Neural cell (in vitro differentiated cells): ENCODE measurements at regions not wholly inside any gene's neighbourhood (a gene's known extent, or its start where the extent isn't known, plus 50 kb on each side); places are given as distances from the start of the nearest gene placed in this dataset.

Source experiments
- H2AFZ ChIP-seq: fragments of 200-600, 300-800 bp; sonication (generic), shearing (Covaris generic); 2 replicates; pipeline ENCODE4 v1.6.0; 2014; ENCODE audit warnings: low read depth, mild to moderate bottlenecking, antibody characterized with exemption, low read length, moderate library complexity
- H3F3A ChIP-seq: fragments of 200-600 bp; shearing (Covaris generic); 2 replicates; pipeline ENCODE4 v1.6.1; 2016; ENCODE audit warnings: mild to moderate bottlenecking, moderate library complexity, mixed read lengths, antibody characterized with exemption, low read length; ENCODE audit not compliant: insufficient read depth, poor library complexity, severe bottlenecking
- H3K27ac ChIP-seq: fragments of 200-600, 300-800 bp; sonication (generic), shearing (Covaris generic); 2 replicates; pipeline ENCODE4 v1.5.1; 2014; ENCODE audit warnings: mild to moderate bottlenecking, low read length, moderate library complexity
- H3K27me3 ChIP-seq: fragments of 300-800, 200-600 bp; sonication (generic), shearing (Covaris generic); 2 replicates; pipeline ENCODE4 v1.6.0; 2014; ENCODE audit warnings: mild to moderate bottlenecking, low read depth, low read length, moderate library complexity; ENCODE audit not compliant: insufficient read depth
- H3K36me3 ChIP-seq: fragments of 300-800, 200-600 bp; sonication (generic), shearing (Covaris generic); 2 replicates; pipeline ENCODE4 v1.5.1; 2014; ENCODE audit warnings: mild to moderate bottlenecking, antibody characterized with exemption, low read length, moderate library complexity; ENCODE audit not compliant: insufficient read depth
- H3K4me2 ChIP-seq: fragments of 300-800, 200-600 bp; sonication (generic), shearing (Covaris generic); 2 replicates; pipeline ENCODE4 v1.6.0; 2014; ENCODE audit warnings: mild to moderate bottlenecking, low read length
- H3K4me3 ChIP-seq: fragments of 300-800, 200-600 bp; sonication (generic), shearing (Covaris generic); 2 replicates; pipeline ENCODE4 v1.5.1; 2014; ENCODE audit warnings: mild to moderate bottlenecking, low read length, moderate library complexity
- H3K79me2 ChIP-seq: fragments of 200-600 bp; shearing (Covaris generic); replicated peaks from 2 replicates; pipeline ENCODE4 v1.6.0; 2014; ENCODE audit warnings: mild to moderate bottlenecking, low read length, moderate library complexity; ENCODE audit not compliant: insufficient read depth
- H3K9ac ChIP-seq: fragments of 300-800, 200-600 bp; sonication (generic), shearing (Covaris generic); 2 replicates; pipeline ENCODE4 v1.6.1; 2016; ENCODE audit warnings: mild to moderate bottlenecking, low read length, mixed read lengths
- H3K9me2 ChIP-seq: fragments of 200-600 bp; shearing (Covaris generic); 2 replicates; pipeline ENCODE4 v1.6.1; 2016; ENCODE audit warnings: mild to moderate bottlenecking, low read length, mixed read lengths; ENCODE audit not compliant: insufficient read depth
- H3K9me3 ChIP-seq: fragments of 200-600, 300-800 bp; sonication (generic), shearing (Covaris generic); 2 replicates; pipeline ENCODE4 v1.6.1; 2016; ENCODE audit warnings: mild to moderate bottlenecking, mixed run types, low read length, moderate library complexity, mixed read lengths
- H4K20me1 ChIP-seq: fragments of 200-600 bp; shearing (Covaris generic); 2 replicates; pipeline ENCODE4 v1.6.1; 2016; ENCODE audit warnings: mild to moderate bottlenecking, mixed run types; ENCODE audit not compliant: insufficient read depth
- EP300 ChIP-seq: fragments of 450-650 bp; conservative IDR thresholded peaks from 2 replicates; pipeline ENCODE4 v1.6.1; 2014; ENCODE audit warnings: antibody characterized with exemption, mild to moderate bottlenecking, moderate library complexity; ENCODE audit not compliant: poor library complexity, severe bottlenecking
- EZH2 ChIP-seq: fragments of 200-600, 300-800 bp; shearing (Covaris generic), sonication (generic); IDR thresholded peaks from 2 replicates; pipeline ENCODE4 v1.6.1; 2014; ENCODE audit warnings: antibody characterized with exemption, low read length, borderline replicate concordance, mild to moderate bottlenecking; ENCODE audit not compliant: insufficient read depth, poor library complexity, severe bottlenecking
- MXI1 ChIP-seq: fragments of 450-650 bp; conservative IDR thresholded peaks from 2 replicates; pipeline ENCODE4 v1.6.1; 2014; ENCODE audit warnings: antibody characterized with exemption, mild to moderate bottlenecking; ENCODE audit not compliant: poor library complexity, severe bottlenecking
- POLR2AphosphoS5 ChIP-seq: IDR thresholded peaks from 2 replicates; pipeline ENCODE4 v1.6.1; 2012
- RAD21 ChIP-seq: fragments of 450-650 bp; conservative IDR thresholded peaks from 2 replicates; pipeline ENCODE4 v1.6.1; 2014; ENCODE audit warnings: antibody characterized with exemption, mild to moderate bottlenecking, moderate library complexity
- SMC3 ChIP-seq: fragments of 450-650 bp; conservative IDR thresholded peaks from 2 replicates; pipeline ENCODE4 v1.6.1; 2014; ENCODE audit warnings: antibody characterized with exemption, mild to moderate bottlenecking, moderate library complexity; ENCODE audit not compliant: poor library complexity
- TAF1 ChIP-seq: IDR thresholded peaks from 2 replicates; pipeline ENCODE4 v1.6.1; 2012; ENCODE audit warnings: low read depth
- TF ChIP-seq, protein P1 (sequence below): fragments of 450-650 bp; IDR thresholded peaks from 2 replicates; pipeline ENCODE4 v1.5.1; 2014; ENCODE audit warnings: antibody characterized with exemption, mild to moderate bottlenecking, moderate library complexity; ENCODE audit not compliant: poor library complexity, severe bottlenecking
- TF ChIP-seq, protein P2 (sequence below): IDR thresholded peaks from 2 replicates; pipeline ENCODE4 v1.6.1; 2012; ENCODE audit warnings: borderline replicate concordance

GRCh38 chr17:65402513-65403496 lies 158.6 kb downstream of the AXIN2 start:
- H3K9me2 ChIP-seq = no peaks in the 10 kb centered on the region
- no peaks in the 10 kb centered on the region for H3F3A ChIP-seq
- H4K20me1 ChIP-seq = no peaks in the 10 kb centered on the region
- H3K36me3 ChIP-seq = no peaks in the 10 kb centered on the region
- no peak overlapping the region for H2AFZ ChIP-seq
- no peaks in the 10 kb centered on the region for H3K79me2 ChIP-seq
- H3K4me2 ChIP-seq = no peak overlapping the region
- H3K4me3 ChIP-seq = no peak overlapping the region
- H3K27me3 ChIP-seq = no peaks in the 10 kb centered on the region
- H3K27ac ChIP-seq = no peak overlapping the region
- H3K9me3 ChIP-seq = no peaks in the 10 kb centered on the region
- no peak for TF ChIP-seq MXI1
- TF ChIP-seq RAD21 = no peak
- no peak for TF ChIP-seq TAF1
- TF ChIP-seq, protein P1, sequence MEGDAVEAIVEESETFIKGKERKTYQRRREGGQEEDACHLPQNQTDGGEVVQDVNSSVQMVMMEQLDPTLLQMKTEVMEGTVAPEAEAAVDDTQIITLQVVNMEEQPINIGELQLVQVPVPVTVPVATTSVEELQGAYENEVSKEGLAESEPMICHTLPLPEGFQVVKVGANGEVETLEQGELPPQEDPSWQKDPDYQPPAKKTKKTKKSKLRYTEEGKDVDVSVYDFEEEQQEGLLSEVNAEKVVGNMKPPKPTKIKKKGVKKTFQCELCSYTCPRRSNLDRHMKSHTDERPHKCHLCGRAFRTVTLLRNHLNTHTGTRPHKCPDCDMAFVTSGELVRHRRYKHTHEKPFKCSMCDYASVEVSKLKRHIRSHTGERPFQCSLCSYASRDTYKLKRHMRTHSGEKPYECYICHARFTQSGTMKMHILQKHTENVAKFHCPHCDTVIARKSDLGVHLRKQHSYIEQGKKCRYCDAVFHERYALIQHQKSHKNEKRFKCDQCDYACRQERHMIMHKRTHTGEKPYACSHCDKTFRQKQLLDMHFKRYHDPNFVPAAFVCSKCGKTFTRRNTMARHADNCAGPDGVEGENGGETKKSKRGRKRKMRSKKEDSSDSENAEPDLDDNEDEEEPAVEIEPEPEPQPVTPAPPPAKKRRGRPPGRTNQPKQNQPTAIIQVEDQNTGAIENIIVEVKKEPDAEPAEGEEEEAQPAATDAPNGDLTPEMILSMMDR = no peak
- TF ChIP-seq, protein P2, sequence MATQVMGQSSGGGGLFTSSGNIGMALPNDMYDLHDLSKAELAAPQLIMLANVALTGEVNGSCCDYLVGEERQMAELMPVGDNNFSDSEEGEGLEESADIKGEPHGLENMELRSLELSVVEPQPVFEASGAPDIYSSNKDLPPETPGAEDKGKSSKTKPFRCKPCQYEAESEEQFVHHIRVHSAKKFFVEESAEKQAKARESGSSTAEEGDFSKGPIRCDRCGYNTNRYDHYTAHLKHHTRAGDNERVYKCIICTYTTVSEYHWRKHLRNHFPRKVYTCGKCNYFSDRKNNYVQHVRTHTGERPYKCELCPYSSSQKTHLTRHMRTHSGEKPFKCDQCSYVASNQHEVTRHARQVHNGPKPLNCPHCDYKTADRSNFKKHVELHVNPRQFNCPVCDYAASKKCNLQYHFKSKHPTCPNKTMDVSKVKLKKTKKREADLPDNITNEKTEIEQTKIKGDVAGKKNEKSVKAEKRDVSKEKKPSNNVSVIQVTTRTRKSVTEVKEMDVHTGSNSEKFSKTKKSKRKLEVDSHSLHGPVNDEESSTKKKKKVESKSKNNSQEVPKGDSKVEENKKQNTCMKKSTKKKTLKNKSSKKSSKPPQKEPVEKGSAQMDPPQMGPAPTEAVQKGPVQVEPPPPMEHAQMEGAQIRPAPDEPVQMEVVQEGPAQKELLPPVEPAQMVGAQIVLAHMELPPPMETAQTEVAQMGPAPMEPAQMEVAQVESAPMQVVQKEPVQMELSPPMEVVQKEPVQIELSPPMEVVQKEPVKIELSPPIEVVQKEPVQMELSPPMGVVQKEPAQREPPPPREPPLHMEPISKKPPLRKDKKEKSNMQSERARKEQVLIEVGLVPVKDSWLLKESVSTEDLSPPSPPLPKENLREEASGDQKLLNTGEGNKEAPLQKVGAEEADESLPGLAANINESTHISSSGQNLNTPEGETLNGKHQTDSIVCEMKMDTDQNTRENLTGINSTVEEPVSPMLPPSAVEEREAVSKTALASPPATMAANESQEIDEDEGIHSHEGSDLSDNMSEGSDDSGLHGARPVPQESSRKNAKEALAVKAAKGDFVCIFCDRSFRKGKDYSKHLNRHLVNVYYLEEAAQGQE = no peak
- TF ChIP-seq SMC3 = no peak
- no peak for TF ChIP-seq EP300
- no peak for TF ChIP-seq POLR2AphosphoS5
- no peak for TF ChIP-seq EZH2
- H3K9ac ChIP-seq = no peak overlapping the region

- Histone ChIP-seq H3K9ac (no peak overlapping the region), H3K79me2 (no peaks in the 10 kb centered on the region), H3K27me3 (no peaks in the 10 kb centered on the region), H3K4me2 (no peak overlapping the region), H3K9me2 (no peaks in the 10 kb centered on the region), H3K9me3 (no peaks in the 10 kb centered on the region), H4K20me1 (no peaks in the 10 kb centered on the region), H3K36me3 (no peaks in the 10 kb centered on the region), H3F3A (no peaks in the 10 kb centered on the region), H3K27ac (no peak overlapping the region), H2AFZ (no peak overlapping the region), H3K4me3 (no peak overlapping the region)
- TF ChIP-seq, protein P1 = no peak
- TF ChIP-seq RAD21 (no peak), MXI1 (no peak), SMC3 (no peak), POLR2AphosphoS5 (no peak), EZH2 (no peak), EP300 (no peak), TAF1 (no peak)
Measured at GRCh38 chr17:65401561-65401960, 159.9 kb downstream of the AXIN2 start.
